ENCODE measurements at regions not wholly inside any gene's neighbourhood (a gene's known extent, or its start where the extent isn't known, plus 50 kb on each side); places are given as distances from the start of the nearest gene placed in this dataset.

GRCh38 chr21:32162727-32163320 is 116.0 kb downstream of the MIS18A start:
- Mint-ChIP-seq H3K9me3 (ENCODE audit: unreplicated experiment) (no peaks in the 10 kb centered on the region), H3K27me3 (ENCODE audit: insufficient read depth, unreplicated experiment) (peaks cover 29% of the 10 kb centered on the region), H3K4me3 (ENCODE audit: unreplicated experiment) (no peak overlapping the region), H3K27ac (ENCODE audit: unreplicated experiment) (no peak overlapping the region), H3K36me3 (ENCODE audit: insufficient read depth, unreplicated experiment) (no peaks in the 10 kb centered on the region), H3K4me1 (ENCODE audit: low read depth, unreplicated experiment) (no peaks in the 10 kb centered on the region)
- BruUV-seq (replicated peaks): no TSS peak
- ChIA-PET POLR2A (no interaction called here), CTCF (no interaction called here)
- Histone ChIP-seq H3K9me3 (no peaks in the 10 kb centered on the region), H3K4me1 (no peaks in the 10 kb centered on the region), H3K36me3 (ENCODE audit: control insufficient read depth, insufficient read depth, low read length) (no peaks in the 10 kb centered on the region), H3K27me3 (replicated peaks; ENCODE audit: control insufficient read depth, insufficient read depth, low read length) (no peaks in the 10 kb centered on the region), H3K4me3 (ENCODE audit: low read depth, low read length) (no peak overlapping the region)
- intact Hi-C loops (cut with micrococcal nuclease; ENCODE audit: unreplicated experiment): no loop called here
- no peak for DNase-seq
- TF ChIP-seq, protein P1, sequence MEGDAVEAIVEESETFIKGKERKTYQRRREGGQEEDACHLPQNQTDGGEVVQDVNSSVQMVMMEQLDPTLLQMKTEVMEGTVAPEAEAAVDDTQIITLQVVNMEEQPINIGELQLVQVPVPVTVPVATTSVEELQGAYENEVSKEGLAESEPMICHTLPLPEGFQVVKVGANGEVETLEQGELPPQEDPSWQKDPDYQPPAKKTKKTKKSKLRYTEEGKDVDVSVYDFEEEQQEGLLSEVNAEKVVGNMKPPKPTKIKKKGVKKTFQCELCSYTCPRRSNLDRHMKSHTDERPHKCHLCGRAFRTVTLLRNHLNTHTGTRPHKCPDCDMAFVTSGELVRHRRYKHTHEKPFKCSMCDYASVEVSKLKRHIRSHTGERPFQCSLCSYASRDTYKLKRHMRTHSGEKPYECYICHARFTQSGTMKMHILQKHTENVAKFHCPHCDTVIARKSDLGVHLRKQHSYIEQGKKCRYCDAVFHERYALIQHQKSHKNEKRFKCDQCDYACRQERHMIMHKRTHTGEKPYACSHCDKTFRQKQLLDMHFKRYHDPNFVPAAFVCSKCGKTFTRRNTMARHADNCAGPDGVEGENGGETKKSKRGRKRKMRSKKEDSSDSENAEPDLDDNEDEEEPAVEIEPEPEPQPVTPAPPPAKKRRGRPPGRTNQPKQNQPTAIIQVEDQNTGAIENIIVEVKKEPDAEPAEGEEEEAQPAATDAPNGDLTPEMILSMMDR (IDR thresholded peaks at IDR 0.05; ENCODE audit: insufficient read depth in 1 of 2, low read depth in 1 of 2, low read length in 1 of 2, severe bottlenecking in 1 of 2, unreplicated experiment in 1 of 2): no peak

DNA sequence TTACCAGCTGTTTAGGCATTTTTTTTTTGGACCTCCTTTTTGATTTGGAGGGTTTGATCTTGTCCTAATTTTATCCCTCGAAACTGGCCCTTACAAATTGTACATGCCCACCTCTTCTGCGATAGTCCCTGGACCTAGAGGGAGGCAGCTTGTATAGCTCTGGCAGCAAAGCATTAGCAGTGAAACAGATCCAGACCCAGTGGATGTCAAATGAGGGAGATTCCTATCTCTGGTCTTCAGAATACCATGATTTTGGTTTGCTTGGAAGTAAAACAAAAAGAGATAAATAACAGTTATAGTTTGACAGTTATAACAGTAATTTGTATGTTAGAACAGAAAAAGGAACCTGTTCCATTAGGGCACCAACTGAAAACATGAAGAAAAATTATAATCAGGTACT is 123.6 kb downstream of the MIS18A start:
- ChIA-PET POLR2A (no interaction called here), CTCF (no interaction called here)
- H3K27me3 ChIP-seq (replicated peaks; ENCODE audit: control insufficient read depth, insufficient read depth, low read length): no peaks in the 10 kb centered on the region
- peaks cover 17% of the 10 kb centered on the region for H3K27me3 Mint-ChIP-seq (ENCODE audit: insufficient read depth, unreplicated experiment)
- TF ChIP-seq, protein P1 (IDR thresholded peaks at IDR 0.05; ENCODE audit: insufficient read depth in 1 of 2, low read depth in 1 of 2, low read length in 1 of 2, severe bottlenecking in 1 of 2, unreplicated experiment in 1 of 2): no peak
- no peak overlapping the region for H3K27ac Mint-ChIP-seq (ENCODE audit: unreplicated experiment)
- no peaks in the 10 kb centered on the region for H3K36me3 ChIP-seq (ENCODE audit: control insufficient read depth, insufficient read depth, low read length)
- H3K9me3 ChIP-seq: no peaks in the 10 kb centered on the region
- intact Hi-C loops (cut with micrococcal nuclease; ENCODE audit: unreplicated experiment): no loop called here
- H3K36me3 Mint-ChIP-seq (ENCODE audit: insufficient read depth, unreplicated experiment): no peaks in the 10 kb centered on the region
- no peaks in the 10 kb centered on the region for H3K9me3 Mint-ChIP-seq (ENCODE audit: unreplicated experiment)
- no peaks in the 10 kb centered on the region for H3K4me1 ChIP-seq
- no peak for DNase-seq
- no peak overlapping the region for H3K4me3 ChIP-seq (ENCODE audit: low read depth, low read length)
- H3K4me3 Mint-ChIP-seq (ENCODE audit: unreplicated experiment): no peak overlapping the region
- no peaks in the 10 kb centered on the region for H3K4me1 Mint-ChIP-seq (ENCODE audit: low read depth, unreplicated experiment)
- BruUV-seq (replicated peaks): no TSS peak

DNA sequence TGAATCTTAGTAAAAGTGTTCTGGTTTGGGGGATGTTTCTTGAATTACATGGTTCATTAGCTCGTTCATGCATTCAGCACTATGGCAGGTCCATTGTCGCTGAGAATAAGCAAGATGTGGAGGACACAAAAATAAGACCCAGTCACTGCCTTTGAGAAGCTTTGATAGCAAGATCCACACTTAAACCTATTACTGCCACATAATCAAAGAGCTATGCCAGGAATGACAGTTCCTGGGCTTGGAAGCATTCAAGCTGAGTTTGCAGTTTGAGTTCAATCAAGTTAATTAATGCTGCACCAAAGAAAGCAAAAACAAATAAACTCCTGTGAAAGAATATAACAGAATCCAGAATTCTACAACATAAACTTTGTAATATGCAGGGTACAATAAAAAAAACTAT is 131.8 kb downstream of the MIS18A start:
- H3K9me3 Mint-ChIP-seq (ENCODE audit: unreplicated experiment): no peaks in the 10 kb centered on the region
- no peaks in the 10 kb centered on the region for H3K9me3 ChIP-seq
- no peak overlapping the region for H3K27ac Mint-ChIP-seq (ENCODE audit: unreplicated experiment)
- H3K27me3 ChIP-seq (replicated peaks; ENCODE audit: control insufficient read depth, insufficient read depth, low read length): no peaks in the 10 kb centered on the region; the same call in 1 of the 2 replicates
- H3K27me3 Mint-ChIP-seq (ENCODE audit: insufficient read depth, unreplicated experiment): peaks cover 9% of the 10 kb centered on the region
- no TSS peak for BruUV-seq (replicated peaks)
- TF ChIP-seq, protein P1 (IDR thresholded peaks at IDR 0.05; ENCODE audit: insufficient read depth in 1 of 2, low read depth in 1 of 2, low read length in 1 of 2, severe bottlenecking in 1 of 2, unreplicated experiment in 1 of 2): no peak
- H3K4me3 ChIP-seq (ENCODE audit: low read depth, low read length): no peak overlapping the region
- ChIA-PET POLR2A (no interaction called here), CTCF (no interaction called here)
- intact Hi-C loops (cut with micrococcal nuclease; ENCODE audit: unreplicated experiment): no loop called here
- H3K4me1 ChIP-seq: no peaks in the 10 kb centered on the region
- no peak for DNase-seq
- H3K36me3 Mint-ChIP-seq (ENCODE audit: insufficient read depth, unreplicated experiment): no peaks in the 10 kb centered on the region
- H3K4me3 Mint-ChIP-seq (ENCODE audit: unreplicated experiment): no peak overlapping the region
- H3K36me3 ChIP-seq (ENCODE audit: control insufficient read depth, insufficient read depth, low read length): no peaks in the 10 kb centered on the region
- no peaks in the 10 kb centered on the region for H3K4me1 Mint-ChIP-seq (ENCODE audit: low read depth, unreplicated experiment)
